ENCODE measurements at regions not wholly inside any gene's neighbourhood (a gene's known extent, or its start where the extent isn't known, plus 50 kb on each side); places are given as distances from the start of the nearest gene placed in this dataset.

DNA sequence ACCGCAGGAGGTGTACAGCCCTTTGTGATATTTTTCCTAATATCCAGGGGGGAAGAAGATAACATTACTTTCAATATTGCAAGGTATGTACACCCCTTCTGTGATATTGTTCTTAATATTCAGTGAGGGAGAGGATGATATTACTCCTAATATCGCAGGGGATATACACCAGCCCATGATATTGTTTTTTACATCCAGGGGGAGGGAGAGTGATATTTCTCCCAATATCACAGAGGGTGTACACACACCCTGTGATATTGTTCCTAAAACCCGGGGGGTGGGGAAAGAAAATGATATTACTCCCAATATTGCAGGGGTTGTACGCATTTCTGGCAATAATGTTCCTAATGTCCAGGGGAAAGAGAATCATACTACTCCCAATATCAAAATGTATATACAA, 58.0 kb upstream of the SLC25A48 start:
- FAIRE-seq (no peak), DNase-seq (ENCODE audit: low read depth) (no peak)
- TF ChIP-seq, protein P1, sequence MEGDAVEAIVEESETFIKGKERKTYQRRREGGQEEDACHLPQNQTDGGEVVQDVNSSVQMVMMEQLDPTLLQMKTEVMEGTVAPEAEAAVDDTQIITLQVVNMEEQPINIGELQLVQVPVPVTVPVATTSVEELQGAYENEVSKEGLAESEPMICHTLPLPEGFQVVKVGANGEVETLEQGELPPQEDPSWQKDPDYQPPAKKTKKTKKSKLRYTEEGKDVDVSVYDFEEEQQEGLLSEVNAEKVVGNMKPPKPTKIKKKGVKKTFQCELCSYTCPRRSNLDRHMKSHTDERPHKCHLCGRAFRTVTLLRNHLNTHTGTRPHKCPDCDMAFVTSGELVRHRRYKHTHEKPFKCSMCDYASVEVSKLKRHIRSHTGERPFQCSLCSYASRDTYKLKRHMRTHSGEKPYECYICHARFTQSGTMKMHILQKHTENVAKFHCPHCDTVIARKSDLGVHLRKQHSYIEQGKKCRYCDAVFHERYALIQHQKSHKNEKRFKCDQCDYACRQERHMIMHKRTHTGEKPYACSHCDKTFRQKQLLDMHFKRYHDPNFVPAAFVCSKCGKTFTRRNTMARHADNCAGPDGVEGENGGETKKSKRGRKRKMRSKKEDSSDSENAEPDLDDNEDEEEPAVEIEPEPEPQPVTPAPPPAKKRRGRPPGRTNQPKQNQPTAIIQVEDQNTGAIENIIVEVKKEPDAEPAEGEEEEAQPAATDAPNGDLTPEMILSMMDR (IDR thresholded peaks at IDR 0.05; ENCODE audit: insufficient read depth, low read length, severe bottlenecking) = no peak
- Histone ChIP-seq H3K4me3 (ENCODE audit: low read depth, low read length) (no peak overlapping the region), H3K27me3 (ENCODE audit: control insufficient read depth, insufficient read depth, low read length) (no peaks in the 10 kb centered on the region), H3K36me3 (ENCODE audit: control insufficient read depth, insufficient read depth, low read length) (no peaks in the 10 kb centered on the region)

DNA sequence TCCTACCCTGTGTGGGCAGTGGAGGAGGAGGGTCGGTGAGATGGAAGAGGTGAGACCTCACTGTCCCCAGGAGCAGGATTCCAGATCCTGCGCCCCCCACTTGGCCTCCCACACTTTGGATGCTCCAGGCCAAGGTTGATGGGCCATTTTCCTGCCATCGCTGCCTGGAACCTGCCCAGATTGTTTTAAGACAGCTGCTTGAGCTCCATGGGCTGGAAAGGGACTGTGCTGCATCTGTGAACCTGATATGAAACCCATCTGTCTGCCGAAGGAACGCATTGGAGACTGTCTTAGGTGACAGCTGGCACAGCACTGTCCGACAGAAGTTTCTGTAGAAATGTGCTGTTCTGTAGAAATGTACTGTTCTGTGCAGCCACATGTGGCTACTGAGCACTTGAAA, 72.7 kb upstream of the SLC25A48 start:
- H3K27me3 ChIP-seq (ENCODE audit: control insufficient read depth, insufficient read depth, low read length) = no peaks in the 10 kb centered on the region
- FAIRE-seq = no peak
- DNase-seq (ENCODE audit: low read depth) = no peak
- no peak overlapping the region for H3K4me3 ChIP-seq (ENCODE audit: low read depth, low read length)
- no peaks in the 10 kb centered on the region for H3K36me3 ChIP-seq (ENCODE audit: control insufficient read depth, insufficient read depth, low read length)
- TF ChIP-seq, protein P1 (IDR thresholded peaks at IDR 0.05; ENCODE audit: insufficient read depth, low read length, severe bottlenecking) = no peak

- FAIRE-seq (no peak), DNase-seq (ENCODE audit: low read depth) (no peak)
- Histone ChIP-seq H3K4me3 (ENCODE audit: low read depth, low read length) (no peak overlapping the region), H3K27me3 (ENCODE audit: control insufficient read depth, insufficient read depth, low read length) (no peaks in the 10 kb centered on the region), H3K36me3 (ENCODE audit: control insufficient read depth, insufficient read depth, low read length) (no peaks in the 10 kb centered on the region)
- TF ChIP-seq, protein P1 (IDR thresholded peaks at IDR 0.05; ENCODE audit: insufficient read depth, low read length, severe bottlenecking) = no peak
Measured at GRCh38 chr5:135759149-135759784, 75.2 kb upstream of the SLC25A48 start.

DNA sequence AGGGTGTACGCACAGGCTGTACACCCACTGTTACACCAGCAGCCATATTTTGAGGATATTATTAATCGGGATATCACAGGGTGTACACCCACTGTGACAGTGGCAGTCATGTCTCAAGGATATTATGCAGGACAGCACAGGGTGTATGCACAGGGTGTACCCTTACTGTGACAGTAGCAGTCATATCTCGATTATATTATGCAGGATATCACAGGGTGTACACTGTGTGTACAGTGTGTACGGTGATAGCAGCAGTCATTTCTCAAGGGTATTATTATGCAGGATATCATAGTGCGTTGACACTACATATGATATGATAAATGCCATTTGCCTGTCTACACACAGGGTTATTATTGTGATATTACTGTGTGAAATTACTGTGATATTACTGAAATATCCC, 80.5 kb upstream of the SLC25A48 start:
- Histone ChIP-seq H3K27me3 (ENCODE audit: control insufficient read depth, insufficient read depth, low read length) (no peaks in the 10 kb centered on the region), H3K36me3 (ENCODE audit: control insufficient read depth, insufficient read depth, low read length) (no peaks in the 10 kb centered on the region), H3K4me3 (ENCODE audit: low read depth, low read length) (no peak overlapping the region)
- DNase-seq (ENCODE audit: low read depth) (no peak), FAIRE-seq (no peak)
- TF ChIP-seq, protein P1 (IDR thresholded peaks at IDR 0.05; ENCODE audit: insufficient read depth, low read length, severe bottlenecking) = no peak

DNA sequence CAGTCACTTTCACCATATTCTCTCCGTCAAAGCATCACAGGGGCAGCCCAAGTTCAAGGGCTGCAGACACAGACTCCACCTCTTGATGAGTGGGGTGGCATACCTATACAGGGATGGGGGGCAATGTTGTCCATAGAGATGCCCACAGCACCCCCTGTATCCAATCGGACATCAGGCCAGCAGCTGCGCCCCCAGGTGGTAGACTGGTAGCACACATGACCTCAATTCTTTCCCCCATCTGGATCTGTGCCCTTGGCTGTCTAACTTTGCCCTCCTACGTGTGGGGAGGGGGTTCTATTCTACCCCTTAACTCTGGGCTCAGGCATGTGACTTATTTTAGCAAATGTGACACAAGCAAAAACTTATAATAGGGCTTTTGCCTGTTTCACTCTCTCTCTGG, 84.0 kb upstream of the SLC25A48 start:
- no peak overlapping the region for H3K4me3 ChIP-seq (ENCODE audit: low read depth, low read length)
- FAIRE-seq (no peak), DNase-seq (ENCODE audit: low read depth) (no peak)
- TF ChIP-seq, protein P1 (IDR thresholded peaks at IDR 0.05; ENCODE audit: insufficient read depth, low read length, severe bottlenecking) = peak; percentile 25
- no peaks in the 10 kb centered on the region for H3K36me3 ChIP-seq (ENCODE audit: control insufficient read depth, insufficient read depth, low read length)
- H3K27me3 ChIP-seq (ENCODE audit: control insufficient read depth, insufficient read depth, low read length) = no peaks in the 10 kb centered on the region

DNA sequence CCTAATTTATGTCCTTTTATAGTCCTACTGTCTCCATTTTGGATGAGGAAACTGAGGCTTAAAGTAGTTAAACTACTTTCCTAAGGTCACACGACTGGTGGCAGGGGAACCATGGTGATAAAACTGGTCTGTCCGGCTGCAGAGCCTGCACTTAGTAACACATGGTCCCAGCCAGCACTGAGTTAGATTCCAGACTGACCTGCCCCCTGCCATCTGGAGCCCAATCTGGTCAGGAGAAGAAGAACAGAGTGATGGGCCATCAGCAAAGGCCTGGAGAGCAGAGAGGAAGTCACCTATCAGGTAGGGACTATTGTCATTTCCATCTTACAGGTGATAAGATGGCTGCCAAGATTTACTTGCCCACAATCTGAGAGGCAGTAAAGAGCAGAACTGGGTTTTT, 86.6 kb upstream of the SLC25A48 start:
- Histone ChIP-seq H3K36me3 (ENCODE audit: control insufficient read depth, insufficient read depth, low read length) (no peaks in the 10 kb centered on the region), H3K27me3 (ENCODE audit: control insufficient read depth, insufficient read depth, low read length) (no peaks in the 10 kb centered on the region), H3K4me3 (ENCODE audit: low read depth, low read length) (no peak overlapping the region)
- TF ChIP-seq, protein P1 (IDR thresholded peaks at IDR 0.05; ENCODE audit: insufficient read depth, low read length, severe bottlenecking) = no peak
- DNase-seq (ENCODE audit: low read depth) = no peak
- FAIRE-seq = no peak

All from bronchial epithelial cell (primary cell).